A673 (cell line): ENCODE measurements at regions not wholly inside any gene's neighbourhood (a gene's known extent, or its start where the extent isn't known, plus 50 kb on each side); places are given as distances from the start of the nearest gene placed in this dataset.

ENCODE experiments used
- BruUV-seq: library from RNA; stranded (reverse); fragments of 400-500 nt; replicated peaks from 2 replicates; lab custom pipeline; 2021; lab: Mats Ljungman, UMichigan
- CTCF ChIA-PET: fragments of 300-600 bp; sonication (Branson Sonifier 250); formaldehyde crosslinking; loops from one replicate; lab custom pipeline; 2022; ENCODE audit warnings: antibody characterized with exemption; lab: Charles Lee
- POLR2A ChIA-PET: fragments of 300-600 bp; sonication (Branson Sonifier 250); formaldehyde crosslinking; loops from one replicate; lab custom pipeline; 2022; ENCODE audit warnings: antibody characterized with exemption; ENCODE audit not compliant: low non-redundant PET; lab: Charles Lee
- DNase-seq: peaks from one replicate; pipeline ENCODE4 v3.0.0-alpha.2; 2015; ENCODE audit warnings: low spot score
- H3K27ac ChIP-seq: fragments of 200-600 bp; sonication (generic); 2 replicates; pipeline ENCODE4 v1.5.1; 2016; ENCODE audit warnings: mixed run types, low read depth, mild to moderate bottlenecking, mixed read lengths, antibody characterized with exemption, low read length; ENCODE audit not compliant: poor library complexity, severe bottlenecking
- H3K27me3 ChIP-seq: fragments of 200-600 bp; sonication (generic); replicated peaks from 2 replicates; pipeline ENCODE4 v1.6.1; 2017; ENCODE audit warnings: mixed run types, low read depth, mild to moderate bottlenecking, mixed read lengths, antibody characterized with exemption, low read length; ENCODE audit not compliant: insufficient read depth, poor library complexity
- H3K36me3 ChIP-seq: fragments of 200-600 bp; sonication (generic); 2 replicates; pipeline ENCODE4 v1.6.1; 2016; ENCODE audit warnings: mixed run types, mild to moderate bottlenecking, mixed read lengths, antibody characterized with exemption, low read length; ENCODE audit not compliant: insufficient read depth, poor library complexity, severe bottlenecking
- H3K4me1 ChIP-seq: fragments of 200-600 bp; sonication (generic); 2 replicates; pipeline ENCODE4 v1.6.1; 2017; ENCODE audit warnings: mixed run types, mild to moderate bottlenecking, mixed read lengths, antibody characterized with exemption, low read length; ENCODE audit not compliant: insufficient read depth, poor library complexity, severe bottlenecking
- H3K4me3 ChIP-seq: fragments of 200-600 bp; sonication (generic); 2 replicates; pipeline ENCODE4 v1.5.1; 2016; ENCODE audit warnings: low read depth, mixed run types, mild to moderate bottlenecking, mixed read lengths, low read length; ENCODE audit not compliant: poor library complexity, severe bottlenecking
- H3K9me3 ChIP-seq: fragments of 200-600 bp; sonication (generic); 2 replicates; pipeline ENCODE4 v1.6.1; 2016; ENCODE audit warnings: mixed run types, low read depth, mild to moderate bottlenecking, mixed read lengths, antibody characterized with exemption, low read length; ENCODE audit not compliant: poor library complexity, severe bottlenecking
- EZH2 ChIP-seq: fragments of 200-600 bp; sonication (generic); IDR thresholded peaks from 2 replicates; pipeline ENCODE4 v1.6.1; 2017; ENCODE audit warnings: borderline replicate concordance, low read depth, mild to moderate bottlenecking, mixed read lengths, antibody characterized with exemption, low read length; ENCODE audit not compliant: poor library complexity, severe bottlenecking
- intact Hi-C: fragments of 100-400 bp; cut with micrococcal nuclease; formaldehyde crosslinking; loops from one replicate; pipeline ENCODE4 v1.10.0; 2022; ENCODE audit not compliant: unreplicated experiment
- TF ChIP-seq, protein P1 (sequence below): fragments of 300-800, 200-600 bp; sonication (generic); conservative IDR thresholded peaks from 2 replicates; pipeline ENCODE4 v1.5.1; 2017; ENCODE audit warnings: low read depth, mild to moderate bottlenecking, antibody characterized with exemption, low read length, moderate library complexity, mixed read lengths

DNA sequence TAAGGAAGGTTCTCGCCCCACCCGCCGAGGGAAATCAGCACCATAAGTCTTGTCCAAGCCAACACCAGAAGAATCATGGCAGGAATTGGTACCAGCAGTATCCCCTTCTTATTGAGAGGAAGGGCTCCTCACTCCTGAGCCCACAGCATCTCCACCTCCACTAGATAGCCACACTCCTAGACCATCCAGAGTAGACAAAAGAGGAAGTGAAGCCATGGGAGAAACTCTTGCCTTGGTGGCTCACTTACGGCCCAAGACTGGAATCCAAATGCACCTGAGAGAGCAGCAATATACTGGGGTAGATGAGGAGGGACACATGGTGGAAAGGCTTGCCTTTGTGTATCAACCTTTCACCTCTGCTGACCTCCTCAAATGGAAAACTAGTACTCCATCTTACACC lies 255.3 kb upstream of the PRKX start:
- ChIA-PET CTCF (no interaction called here), POLR2A (no interaction called here)
- no peaks in the 10 kb centered on the region for H3K27me3 ChIP-seq
- intact Hi-C loops, result no loop called here
- no peak overlapping the region for H3K27ac ChIP-seq
- no peak overlapping the region for H3K4me3 ChIP-seq
- H3K9me3 ChIP-seq, result no peaks in the 10 kb centered on the region
- DNase-seq, result no peak
- no peak for TF ChIP-seq EZH2
- TF ChIP-seq, protein P1, sequence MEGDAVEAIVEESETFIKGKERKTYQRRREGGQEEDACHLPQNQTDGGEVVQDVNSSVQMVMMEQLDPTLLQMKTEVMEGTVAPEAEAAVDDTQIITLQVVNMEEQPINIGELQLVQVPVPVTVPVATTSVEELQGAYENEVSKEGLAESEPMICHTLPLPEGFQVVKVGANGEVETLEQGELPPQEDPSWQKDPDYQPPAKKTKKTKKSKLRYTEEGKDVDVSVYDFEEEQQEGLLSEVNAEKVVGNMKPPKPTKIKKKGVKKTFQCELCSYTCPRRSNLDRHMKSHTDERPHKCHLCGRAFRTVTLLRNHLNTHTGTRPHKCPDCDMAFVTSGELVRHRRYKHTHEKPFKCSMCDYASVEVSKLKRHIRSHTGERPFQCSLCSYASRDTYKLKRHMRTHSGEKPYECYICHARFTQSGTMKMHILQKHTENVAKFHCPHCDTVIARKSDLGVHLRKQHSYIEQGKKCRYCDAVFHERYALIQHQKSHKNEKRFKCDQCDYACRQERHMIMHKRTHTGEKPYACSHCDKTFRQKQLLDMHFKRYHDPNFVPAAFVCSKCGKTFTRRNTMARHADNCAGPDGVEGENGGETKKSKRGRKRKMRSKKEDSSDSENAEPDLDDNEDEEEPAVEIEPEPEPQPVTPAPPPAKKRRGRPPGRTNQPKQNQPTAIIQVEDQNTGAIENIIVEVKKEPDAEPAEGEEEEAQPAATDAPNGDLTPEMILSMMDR, result no peak
- BruUV-seq, result no TSS peak
- no peaks in the 10 kb centered on the region for H3K4me1 ChIP-seq
- H3K36me3 ChIP-seq, result no peaks in the 10 kb centered on the region

DNA sequence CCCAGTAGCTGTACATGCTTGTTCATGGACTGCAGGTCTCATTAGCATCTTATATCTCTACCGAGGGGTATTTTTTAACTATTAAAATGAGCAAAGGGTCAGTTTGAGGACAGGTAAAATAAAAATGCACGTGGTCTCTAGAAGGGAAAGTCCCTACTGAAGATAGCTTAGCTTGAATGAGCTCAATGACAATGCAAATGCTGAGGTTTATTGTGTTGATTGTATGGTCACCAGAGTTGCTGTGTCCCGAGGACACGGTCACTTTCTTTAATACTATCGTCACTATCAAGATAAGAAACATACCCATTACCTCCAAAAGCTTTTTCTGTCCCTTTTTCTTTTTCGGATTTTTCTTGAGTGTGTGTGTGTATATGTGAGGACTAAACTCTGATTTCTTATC lies 250.5 kb upstream of the PRKX start:
- no peaks in the 10 kb centered on the region for H3K27me3 ChIP-seq
- BruUV-seq, result no TSS peak
- POLR2A ChIA-PET, result no interaction called here
- H3K9me3 ChIP-seq, result no peaks in the 10 kb centered on the region
- no peak overlapping the region for H3K27ac ChIP-seq
- H3K4me1 ChIP-seq, result no peaks in the 10 kb centered on the region
- DNase-seq, result no peak
- H3K36me3 ChIP-seq, result no peaks in the 10 kb centered on the region
- TF ChIP-seq, protein P1, result no peak
- TF ChIP-seq EZH2, result no peak
- H3K4me3 ChIP-seq, result no peak overlapping the region
- intact Hi-C loops, result loop anchor here (2.0 to 5.0 kb wide), 4 partner anchors 301 to 1788 kb away; no protein-coding TSS in a partner anchor
- CTCF ChIA-PET, result no interaction called here

DNA sequence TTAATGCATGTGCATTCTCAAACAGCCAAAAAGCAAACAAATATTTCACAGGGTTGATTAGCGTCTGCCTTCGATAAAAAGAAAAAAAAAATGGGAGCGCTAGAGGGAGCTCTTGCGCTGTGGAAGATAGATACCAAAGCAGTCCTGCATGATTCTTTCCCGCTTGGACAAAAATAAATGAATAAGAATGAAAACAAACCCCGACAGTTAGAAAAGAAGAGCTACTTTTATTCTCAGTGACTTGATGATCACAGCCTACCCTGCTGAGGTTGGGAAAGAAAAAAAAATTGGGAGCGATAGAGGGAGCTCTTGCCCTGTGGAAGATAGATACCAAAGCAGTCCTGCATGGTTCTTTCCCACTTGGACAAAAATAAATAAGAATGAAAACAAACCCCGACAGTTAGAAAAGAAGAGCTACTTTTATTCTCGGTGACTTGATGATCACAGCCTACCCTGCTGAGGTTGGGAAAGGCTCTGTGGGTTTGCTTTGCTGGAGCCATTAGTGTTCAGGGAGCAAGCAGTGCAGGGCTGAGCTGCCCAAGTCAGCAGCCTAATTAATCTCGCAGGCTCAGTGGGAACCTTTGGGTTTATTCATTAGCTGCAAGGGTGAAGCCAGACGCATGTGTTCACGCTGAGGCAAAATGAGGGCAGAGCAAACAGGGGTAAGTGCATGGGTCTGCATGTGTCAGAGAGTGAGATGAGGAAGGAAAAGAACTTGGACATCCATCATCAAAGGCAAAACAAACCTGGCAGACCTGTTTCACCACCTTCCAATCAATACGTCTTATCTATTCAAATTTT lies 249.3 kb upstream of the PRKX start:
- POLR2A ChIA-PET, result no interaction called here
- CTCF ChIA-PET, result interaction anchor here (0.6 to 1.0 kb wide), 7 partner anchors 295 to 1458 kb away, joined by 3 to 9 read pairs (median 4); no protein-coding TSS in a partner anchor
- DNase-seq, result peak; percentile 83

More for the DNA sequence above, 249.3 kb upstream of the PRKX start:
- H3K36me3 ChIP-seq, result no peaks in the 10 kb centered on the region
- H3K4me1 ChIP-seq, result no peaks in the 10 kb centered on the region
- no peaks in the 10 kb centered on the region for H3K27me3 ChIP-seq
- intact Hi-C loops, result loop anchor here (2.0 to 5.0 kb wide), 4 partner anchors 302 to 1790 kb away; no protein-coding TSS in a partner anchor
- H3K4me3 ChIP-seq, result peak overlapping the region; percentile 21
- TF ChIP-seq EZH2, result no peak
- TF ChIP-seq, protein P1, result peak; percentile 80
- no peaks in the 10 kb centered on the region for H3K9me3 ChIP-seq
- no peak overlapping the region for H3K27ac ChIP-seq
- no TSS peak for BruUV-seq
